ENCODE measurements at regions not wholly inside any gene's neighbourhood (a gene's known extent, or its start where the extent isn't known, plus 50 kb on each side); places are given as distances from the start of the nearest gene placed in this dataset.

DNA sequence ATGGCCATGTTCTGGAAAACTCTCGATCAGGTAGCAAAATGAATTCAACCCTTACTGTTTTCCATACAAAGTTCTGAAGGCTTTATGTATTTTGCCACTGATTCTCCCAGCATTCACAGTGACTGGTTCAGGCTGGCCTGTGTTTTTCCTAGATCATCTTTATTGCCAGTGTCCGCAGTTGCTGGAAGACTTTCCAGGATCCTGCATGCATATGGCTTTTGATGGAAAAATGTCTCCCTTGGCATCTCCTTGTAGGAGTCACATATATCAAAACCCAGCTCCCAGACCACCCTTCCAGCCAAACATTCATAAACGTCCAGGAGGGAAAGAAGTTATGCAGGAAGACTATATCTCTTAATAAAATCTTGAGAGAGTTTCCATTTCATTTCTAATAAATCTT, 588.8 kb downstream of the MAFB start:
- TF ChIP-seq EZH2 (IDR thresholded peaks at IDR 0.05; ENCODE audit: borderline replicate concordance) = no peak
- TF ChIP-seq, protein P1, sequence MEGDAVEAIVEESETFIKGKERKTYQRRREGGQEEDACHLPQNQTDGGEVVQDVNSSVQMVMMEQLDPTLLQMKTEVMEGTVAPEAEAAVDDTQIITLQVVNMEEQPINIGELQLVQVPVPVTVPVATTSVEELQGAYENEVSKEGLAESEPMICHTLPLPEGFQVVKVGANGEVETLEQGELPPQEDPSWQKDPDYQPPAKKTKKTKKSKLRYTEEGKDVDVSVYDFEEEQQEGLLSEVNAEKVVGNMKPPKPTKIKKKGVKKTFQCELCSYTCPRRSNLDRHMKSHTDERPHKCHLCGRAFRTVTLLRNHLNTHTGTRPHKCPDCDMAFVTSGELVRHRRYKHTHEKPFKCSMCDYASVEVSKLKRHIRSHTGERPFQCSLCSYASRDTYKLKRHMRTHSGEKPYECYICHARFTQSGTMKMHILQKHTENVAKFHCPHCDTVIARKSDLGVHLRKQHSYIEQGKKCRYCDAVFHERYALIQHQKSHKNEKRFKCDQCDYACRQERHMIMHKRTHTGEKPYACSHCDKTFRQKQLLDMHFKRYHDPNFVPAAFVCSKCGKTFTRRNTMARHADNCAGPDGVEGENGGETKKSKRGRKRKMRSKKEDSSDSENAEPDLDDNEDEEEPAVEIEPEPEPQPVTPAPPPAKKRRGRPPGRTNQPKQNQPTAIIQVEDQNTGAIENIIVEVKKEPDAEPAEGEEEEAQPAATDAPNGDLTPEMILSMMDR (IDR thresholded peaks at IDR 0.05; ENCODE audit: poor library complexity) = no peak
